ENCODE measurements at regions not wholly inside any gene's neighbourhood (a gene's known extent, or its start where the extent isn't known, plus 50 kb on each side); places are given as distances from the start of the nearest gene placed in this dataset.
"Not testable (repeated sequence)": the region's sequence is repeated elsewhere in the genome, so short reads cannot be mapped to it uniquely, and the experiment has no call there.

- no peak for DNase-seq
Observed at GRCh38 chr5:29548262-29548661, 1645.2 kb upstream of the CDH6 start.

GRCh38 chr5:29547236-29547865 is 1646.1 kb upstream of the CDH6 start:
- DNase-seq, result no peak

DNA sequence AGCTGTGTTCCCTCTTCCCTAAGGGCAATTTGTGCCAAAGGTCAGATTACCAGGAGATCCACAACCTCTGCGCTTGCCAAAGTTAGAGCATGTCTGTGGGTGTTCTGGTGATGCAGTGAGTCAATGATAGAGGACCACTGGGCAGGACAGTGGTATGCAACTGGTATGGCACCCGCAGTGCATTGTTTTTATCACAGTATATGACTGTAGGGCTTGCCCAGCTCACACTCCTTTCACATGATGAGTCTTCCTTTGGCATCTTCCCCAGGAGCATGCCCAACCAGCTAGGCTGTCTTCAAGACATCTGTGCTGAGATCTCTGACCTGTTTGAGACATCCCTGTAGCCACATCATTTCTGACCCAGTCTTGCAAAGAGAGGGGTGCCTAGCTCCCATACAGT is 1650.0 kb upstream of the CDH6 start:
- DNase-seq, result no peak

- no peak for DNase-seq
Observed at GRCh38 chr5:29524227-29524626, 1669.3 kb upstream of the CDH6 start.

GRCh38 chr5:29518176-29518575 is 1675.3 kb upstream of the CDH6 start:
- no peak for DNase-seq

- no peak for DNase-seq
Observed at GRCh38 chr5:29516224-29516623, 1677.3 kb upstream of the CDH6 start.

DNA sequence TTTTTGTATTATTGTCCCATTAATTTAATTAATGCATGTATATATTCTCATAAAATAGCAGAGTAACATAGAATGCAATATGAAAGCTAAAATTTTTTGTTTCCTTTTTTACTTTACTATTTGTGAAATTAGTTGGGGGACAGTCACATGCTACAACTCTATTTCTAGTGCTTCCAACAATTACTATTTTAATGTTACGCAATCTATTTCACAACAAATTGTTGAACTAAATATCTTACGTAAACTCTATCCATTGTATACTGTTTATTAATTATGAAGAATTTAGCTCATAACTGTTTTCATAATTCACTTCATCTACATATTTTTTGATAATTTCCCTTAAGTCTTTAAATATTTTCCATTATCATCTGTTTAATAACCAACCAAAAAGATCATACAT is 1685.4 kb upstream of the CDH6 start:
- DNase-seq, result no peak

DNA sequence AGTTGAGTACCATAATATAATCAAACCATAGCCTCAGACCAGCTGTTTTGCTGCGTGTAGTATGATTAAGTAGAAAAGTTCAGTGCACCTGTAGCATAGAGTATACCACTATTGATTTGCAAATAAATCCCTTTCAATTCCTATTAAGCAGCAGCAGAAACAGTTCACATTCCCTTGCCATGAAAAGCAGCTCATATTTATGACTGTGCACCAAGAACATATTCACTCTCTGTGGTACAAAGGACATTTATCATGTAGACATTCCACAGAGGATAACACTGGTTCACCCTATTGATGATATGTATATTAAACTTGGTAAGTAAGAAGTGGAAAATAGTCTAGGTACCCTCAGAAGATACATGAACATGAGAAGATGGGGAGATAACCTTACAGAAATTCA is 1689.1 kb upstream of the CDH6 start:
- DNase-seq, result no peak

DNA sequence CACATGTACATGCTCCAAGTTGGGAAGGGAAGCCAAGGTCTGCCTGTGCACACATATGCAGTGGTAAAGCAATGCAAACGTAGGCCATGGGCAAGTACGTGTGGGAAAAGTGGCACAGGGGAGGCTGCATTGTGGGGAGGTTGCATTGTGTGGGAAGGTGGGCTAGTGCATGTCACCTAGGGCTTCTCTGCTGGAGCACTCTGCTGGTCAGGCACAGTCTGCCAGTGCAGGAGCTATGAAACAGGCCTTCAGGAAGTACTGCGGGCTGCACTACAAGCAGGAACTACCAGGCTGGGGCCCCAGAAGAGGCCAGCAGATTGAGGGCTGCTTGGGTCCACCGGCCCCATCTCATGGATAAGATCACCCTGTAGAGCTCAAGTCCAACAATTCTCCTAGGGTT is 1694.6 kb upstream of the CDH6 start:
- DNase-seq, result no peak

GRCh38 chr5:29498412-29498811 is 1695.1 kb upstream of the CDH6 start:
- no peak for DNase-seq

DNA sequence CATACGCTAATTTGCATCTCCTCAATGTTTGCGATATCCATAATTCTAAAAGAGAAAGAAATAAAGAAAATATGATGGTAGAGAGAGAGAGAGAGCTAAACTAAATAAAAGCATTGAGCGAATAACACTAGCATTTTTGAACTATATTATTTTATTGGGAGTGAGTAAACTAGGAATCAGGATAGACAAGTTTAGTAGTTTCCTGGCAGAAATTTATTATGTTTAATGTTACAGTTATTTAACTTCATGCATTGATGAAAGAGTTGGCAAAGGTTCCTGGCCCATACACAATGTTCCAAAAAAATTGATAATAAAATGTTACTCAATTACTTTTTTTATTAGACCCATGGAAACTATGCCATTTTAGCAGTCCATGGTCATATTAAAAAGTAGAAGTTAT is 1708.2 kb upstream of the CDH6 start:
- DNase-seq, result no peak

DNA sequence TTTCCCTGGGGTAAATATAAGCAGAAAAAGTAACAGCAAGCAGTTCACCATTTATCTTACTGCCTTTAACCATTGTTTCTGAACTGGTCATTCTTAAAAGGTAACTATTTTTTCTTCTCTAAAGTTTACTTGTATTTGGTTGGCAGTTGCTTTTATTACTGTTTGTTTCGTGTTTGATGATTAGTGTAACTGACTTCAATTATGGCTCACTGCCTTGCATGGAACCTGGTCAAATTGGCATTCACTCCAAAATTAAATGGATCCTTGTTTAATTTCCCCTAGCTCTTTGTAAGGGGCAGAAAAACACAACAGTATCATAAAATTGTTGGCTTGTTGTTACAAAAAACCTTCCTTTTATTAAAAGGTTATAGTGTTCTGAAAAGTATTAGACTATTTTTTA is 1723.9 kb upstream of the CDH6 start:
- DNase-seq, result no peak

GRCh38 chr5:29462241-29462640 is 1731.2 kb upstream of the CDH6 start:
- no peak for DNase-seq

- DNase-seq, result no peak
Observed at GRCh38 chr5:29460971-29461559, 1732.4 kb upstream of the CDH6 start.

- DNase-seq, result not testable (repeated sequence)
Observed at GRCh38 chr5:29451004-29451403, 1742.5 kb upstream of the CDH6 start.

DNA sequence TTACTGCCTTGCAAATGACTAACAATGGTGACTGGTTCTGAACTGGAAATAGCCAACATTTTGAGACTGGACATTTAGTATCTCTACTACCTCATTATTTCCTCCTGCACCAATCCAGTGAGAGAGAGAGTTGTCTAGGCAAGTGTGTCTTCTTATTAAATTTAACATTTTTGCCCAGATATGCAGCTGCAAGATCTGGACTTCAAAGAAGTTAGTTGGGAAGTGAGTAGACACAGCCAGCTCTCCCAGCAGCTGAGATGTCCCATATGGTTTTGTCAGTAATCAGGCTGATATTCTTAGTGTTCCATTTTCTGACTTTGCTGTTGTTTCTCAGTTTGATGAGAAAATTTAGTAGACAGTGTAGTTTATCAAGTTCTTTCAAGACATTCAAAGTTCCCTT is 1778.8 kb upstream of the CDH6 start:
- no peak for DNase-seq

DNA sequence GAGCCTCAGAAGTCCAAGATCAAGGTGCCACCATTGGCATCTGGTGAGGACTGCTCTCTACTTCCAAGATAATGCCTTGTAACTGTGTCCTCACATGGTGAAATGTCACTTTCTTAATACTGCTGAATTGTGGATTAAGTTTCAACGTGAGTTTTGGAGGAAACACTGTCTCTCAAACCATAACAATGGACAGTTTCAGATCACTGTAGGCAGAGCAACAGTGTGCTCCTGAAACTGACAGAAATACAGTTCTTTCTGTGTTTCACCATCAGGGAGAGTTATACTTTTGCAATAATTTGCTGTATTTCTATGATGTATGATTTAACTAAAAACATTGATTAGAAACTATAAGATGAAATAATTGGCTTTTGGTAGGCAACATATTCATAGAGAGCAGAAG is 1780.5 kb upstream of the CDH6 start:
- DNase-seq, result no peak

- DNase-seq, result no peak
Observed at GRCh38 chr5:29402270-29402669, 1791.2 kb upstream of the CDH6 start.

DNA sequence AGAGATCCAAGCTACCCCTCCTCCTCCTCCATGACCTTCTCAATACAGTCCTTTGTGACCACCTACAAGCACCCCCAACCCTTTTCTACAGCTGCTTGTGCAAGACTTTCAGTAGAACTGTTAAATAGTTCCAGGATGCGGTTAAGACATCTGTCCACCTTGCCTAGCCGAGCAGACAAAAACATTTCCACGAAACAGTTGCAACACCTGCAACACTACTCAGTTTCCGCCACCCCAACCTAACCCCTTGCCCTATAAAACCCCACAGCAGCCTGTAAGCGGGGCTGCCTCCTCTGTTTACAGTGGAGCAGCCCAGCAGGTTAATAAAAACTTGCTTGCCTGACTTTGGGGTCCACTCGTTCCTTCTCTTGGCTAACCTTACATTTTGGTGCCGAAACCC is 1803.5 kb upstream of the CDH6 start:
- no peak for DNase-seq

DNA sequence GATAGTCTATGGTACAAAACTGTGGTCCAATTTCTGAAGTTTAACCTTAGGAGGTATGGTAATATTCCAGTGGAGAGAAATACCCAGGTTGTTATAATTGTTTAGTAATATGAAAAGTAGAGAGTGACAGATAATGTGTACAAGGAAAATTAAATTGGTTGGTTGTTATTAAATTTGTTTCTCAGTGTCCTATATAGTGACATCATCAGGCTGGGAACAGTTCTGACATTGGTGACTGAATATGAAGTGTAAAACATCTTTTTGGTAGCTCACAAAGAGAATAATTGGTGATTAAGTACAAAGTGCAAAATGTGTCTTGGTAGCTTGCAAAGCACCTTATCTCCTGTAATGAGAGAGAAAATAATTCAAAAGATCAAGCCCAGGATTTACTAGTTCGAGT is 1806.1 kb upstream of the CDH6 start:
- no peak for DNase-seq

DNA sequence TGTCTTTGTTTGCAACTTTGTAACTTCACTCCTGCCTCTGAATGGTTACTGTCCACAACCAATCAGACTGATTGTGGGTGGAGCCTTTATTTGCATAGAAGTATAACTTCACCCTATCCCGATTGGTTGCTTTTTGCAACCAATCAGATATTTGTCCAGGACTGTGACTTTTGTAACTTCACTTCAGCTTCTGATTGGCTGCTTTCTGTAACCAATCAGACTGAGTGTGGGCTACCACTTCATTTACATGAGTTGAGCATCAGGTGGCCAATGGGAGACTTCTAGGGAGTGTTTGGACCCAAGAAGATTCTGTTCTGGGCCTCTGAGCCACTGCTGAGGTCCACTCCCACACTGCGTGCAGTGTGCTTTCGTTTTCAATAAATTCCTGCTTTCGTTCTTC is 1810.7 kb upstream of the CDH6 start:
- DNase-seq, result no peak

- no peak for DNase-seq
Observed at GRCh38 chr5:29380029-29380428, 1813.5 kb upstream of the CDH6 start.

GRCh38 chr5:29379619-29380018 is 1813.9 kb upstream of the CDH6 start:
- DNase-seq, result no peak

DNA sequence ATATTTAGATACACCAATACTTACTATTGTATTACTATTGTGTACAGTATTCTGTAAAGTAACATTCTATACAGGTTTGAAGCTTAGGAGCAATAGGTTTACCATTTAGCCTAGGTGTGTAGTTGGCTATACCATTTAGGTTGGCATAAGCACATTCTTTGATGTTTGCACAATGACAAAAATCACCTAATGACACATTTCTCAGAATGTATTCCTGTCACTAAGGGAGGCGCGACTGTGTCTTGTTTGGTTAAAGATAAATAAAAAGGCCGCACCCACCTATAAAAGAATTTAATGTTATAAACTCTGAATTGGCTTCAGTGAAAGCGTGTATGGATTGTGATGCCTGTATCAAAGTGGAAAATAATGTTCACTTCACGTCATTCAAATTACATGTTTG is 1815.4 kb upstream of the CDH6 start:
- no peak for DNase-seq

DNA sequence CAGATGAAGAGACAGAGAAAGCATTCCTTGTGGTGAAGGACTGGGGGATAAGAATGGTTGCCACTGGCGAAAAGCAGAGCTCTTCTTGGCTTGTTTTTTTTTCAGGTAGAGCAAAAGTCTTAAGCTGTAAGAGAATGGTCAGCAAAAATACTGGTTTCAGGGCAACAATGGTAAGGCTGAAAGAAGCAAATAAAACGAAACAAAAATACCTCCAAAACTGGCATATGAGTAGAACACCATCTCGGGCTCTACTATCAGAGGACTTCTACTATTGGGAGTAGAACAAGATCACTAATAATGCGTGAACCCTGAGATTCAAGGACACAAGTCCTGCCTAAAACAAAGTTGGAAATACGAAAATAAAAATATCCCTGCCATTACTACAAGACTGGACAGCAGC is 1823.2 kb upstream of the CDH6 start:
- DNase-seq, result no peak

Data from NCI-H446 treated with DMSO at 0.1 percent for 48 hours (cell line).